GM19035 (cell line): ENCODE measurements at regions not wholly inside any gene's neighbourhood (a gene's known extent, or its start where the extent isn't known, plus 50 kb on each side); places are given as distances from the start of the nearest gene placed in this dataset.

Experiments used
- ATAC-seq: cut with Tn5 transposase; IDR thresholded peaks from one replicate; pipeline ENCODE4 v1.9.1; 2021; ENCODE audit not compliant: unreplicated experiment

DNA sequence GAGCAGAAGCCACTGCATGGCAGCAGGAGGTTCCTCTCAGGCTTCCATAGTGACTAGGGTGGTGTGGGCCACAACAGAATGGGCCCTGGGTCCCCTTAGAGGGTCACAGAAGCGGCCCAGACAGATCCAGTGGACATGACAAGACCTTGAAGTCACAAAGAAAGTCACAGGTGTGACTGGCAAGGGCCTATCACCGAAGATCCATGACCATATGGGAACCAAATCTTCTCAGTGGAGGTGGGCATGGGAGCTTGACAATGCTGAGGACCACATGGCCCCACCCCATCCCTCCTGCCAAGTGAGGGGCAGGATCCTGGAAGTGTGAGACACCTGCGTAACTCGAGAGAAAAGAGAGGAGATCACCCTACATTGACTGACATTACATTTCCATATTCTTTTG, 332.4 kb downstream of the MSX2 start:
- ATAC-seq, result no peak

DNA sequence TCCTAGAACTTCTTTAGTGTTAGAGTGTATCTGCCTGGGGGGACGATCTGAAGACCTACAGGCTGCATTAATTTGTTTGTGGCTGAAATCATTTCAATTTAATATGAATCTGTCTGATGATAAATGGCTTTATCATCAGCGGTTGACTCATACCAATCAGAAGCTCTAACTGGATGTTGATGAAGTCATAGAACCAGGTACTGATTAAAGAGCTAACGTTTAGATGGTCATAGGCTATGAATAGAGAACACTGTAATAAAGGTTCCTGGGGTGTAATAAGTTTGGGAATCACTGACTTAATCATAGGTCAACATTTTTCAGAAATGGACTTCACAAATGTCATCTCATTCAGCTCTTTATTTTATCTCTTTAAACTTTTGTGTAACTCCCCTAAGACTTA, 329.9 kb downstream of the MSX2 start:
- no peak for ATAC-seq

DNA sequence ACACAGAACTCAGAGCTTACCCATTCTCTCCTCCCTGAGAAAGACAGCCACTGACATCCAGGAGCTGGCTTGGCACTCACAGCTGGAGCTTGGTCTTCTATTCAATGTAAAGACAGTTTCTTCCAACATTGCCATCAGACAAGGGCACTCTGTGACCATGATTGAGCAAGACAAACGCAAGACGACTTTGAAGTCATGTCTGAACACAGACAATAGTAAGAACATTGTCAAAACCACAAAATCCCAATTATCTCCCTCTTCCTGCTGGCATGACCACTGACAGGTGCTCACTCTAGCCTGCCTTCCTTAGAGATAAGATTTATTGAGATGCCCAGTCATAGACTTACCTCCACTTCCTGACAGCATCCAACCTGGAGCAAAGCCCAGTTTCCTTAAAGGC, 328.0 kb downstream of the MSX2 start:
- no peak for ATAC-seq

DNA sequence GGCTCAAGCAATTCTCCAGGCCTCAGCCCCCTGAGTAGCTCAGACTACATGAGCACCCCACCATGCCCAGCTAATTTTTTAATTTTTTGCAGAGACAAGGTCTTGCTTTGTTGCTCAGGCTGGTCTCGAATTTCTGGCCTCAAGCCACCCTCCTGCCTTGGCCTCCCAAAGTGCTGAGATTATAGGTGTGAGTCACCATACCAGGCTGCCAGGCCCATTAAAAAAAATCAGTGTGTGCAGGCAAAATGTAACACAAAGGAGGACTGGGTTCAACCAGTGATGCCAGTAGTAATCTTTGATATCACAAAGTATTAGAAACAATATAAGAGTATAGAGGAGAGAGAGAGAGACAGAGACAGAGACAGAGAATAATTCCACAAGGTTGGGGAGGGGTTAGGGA, 322.7 kb downstream of the MSX2 start:
- ATAC-seq, result no peak

DNA sequence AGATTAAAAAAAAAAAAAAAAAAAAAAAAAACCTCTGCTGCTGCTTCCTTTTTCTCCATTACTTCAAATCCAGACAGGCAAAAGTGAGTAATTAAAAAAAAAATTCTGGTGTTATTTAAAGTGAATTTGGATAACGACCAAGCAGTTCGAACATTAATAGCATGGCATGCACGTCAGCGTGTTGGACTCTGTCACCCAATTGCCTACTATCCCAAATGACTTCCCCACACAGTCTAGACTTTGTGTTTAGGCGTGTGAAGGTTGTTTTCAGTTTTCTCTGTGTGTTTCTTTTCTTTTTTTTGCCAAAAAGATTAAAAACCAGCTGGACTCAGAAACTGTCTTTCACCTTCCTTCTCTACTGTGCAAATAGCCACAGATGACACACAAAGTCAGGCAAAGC, 321.4 kb downstream of the MSX2 start:
- no peak for ATAC-seq

DNA sequence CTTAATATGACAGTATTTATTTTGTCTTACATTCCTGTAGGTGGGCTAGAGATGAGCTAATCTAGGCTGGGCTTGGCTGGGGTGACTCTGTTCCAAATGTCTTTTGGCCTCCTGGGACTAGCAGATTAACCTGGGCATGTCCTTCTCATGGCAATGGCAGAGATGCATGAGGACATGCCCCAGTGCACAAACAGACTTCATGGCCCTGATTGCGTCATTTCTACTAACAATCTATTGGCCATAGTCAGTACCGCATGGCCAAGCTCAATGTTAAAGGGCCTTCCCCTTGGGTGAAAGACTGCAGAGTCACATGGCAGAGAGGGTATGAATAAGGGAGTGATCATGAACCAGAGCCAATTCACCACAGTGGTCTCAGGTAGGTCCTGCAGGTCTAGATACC, 313.4 kb downstream of the MSX2 start:
- no peak for ATAC-seq

DNA sequence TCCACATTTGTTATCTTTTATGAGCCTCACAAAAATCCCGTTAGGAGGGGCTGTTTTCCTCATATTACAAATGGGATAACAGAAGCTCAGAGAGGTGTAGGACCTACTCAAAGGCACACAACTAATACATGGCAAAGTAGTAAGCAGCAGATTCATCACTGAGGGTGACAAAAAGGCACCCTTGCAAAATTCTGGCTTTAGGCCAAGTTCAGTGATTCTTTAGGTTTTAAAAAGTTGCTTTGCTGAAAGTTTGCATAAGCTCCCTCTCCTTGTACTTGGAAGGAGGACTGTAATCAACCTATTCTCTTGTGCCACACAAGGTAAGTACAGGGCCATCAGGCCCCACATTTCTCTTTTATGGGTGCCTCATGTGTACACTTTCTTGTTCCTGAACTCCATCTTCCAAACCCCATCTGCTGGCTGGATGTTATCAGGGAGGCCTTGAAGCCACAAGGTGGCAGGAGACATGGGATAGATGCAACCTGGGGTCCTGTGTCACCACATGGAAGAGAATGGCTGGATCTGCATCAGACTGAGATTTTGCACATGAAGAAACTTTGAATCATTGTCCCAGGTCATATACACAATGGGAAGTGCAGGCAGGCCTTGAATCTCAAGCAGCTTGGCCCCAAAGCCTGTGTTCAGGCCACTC, 311.6 kb downstream of the MSX2 start:
- no peak for ATAC-seq

DNA sequence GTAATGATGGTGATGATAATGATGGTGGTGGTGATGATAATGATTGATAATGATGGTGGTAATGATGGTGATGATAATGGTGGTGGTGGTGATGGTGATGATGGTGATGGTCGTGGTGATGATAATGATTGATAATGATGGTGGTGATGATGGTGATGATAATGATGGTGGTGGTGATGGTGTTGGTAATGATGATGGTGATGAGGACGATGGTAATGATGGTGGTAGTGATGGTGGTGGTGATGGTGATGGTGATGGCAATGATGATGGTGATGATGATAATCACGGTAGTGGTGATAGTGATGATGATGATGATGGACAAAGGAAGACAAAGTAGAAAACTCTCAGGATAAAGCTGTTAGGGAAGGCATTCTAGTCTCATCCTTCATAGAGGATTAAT, 310.5 kb downstream of the MSX2 start:
- ATAC-seq, result no peak

DNA sequence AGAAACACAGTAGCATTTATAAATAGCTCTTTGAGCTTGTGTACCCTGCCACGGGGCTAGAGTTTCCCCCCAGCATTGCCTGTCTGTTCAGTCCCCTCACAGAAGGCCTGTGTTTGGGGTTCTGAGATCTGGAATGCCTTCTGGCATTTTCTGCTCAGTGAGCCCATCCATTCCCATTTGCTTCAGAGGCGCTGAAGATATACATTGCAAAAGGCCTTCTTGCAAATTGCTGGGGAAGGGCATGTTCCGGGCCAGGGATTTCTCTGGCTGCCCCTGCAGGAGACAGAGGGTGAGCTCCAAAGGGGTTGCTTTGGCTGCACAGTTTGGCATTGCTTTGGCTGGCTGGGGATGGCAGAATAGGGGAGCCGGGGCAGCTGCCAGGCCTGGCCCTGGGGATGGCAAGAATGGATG, 308.4 kb downstream of the MSX2 start:
- ATAC-seq, result no peak

DNA sequence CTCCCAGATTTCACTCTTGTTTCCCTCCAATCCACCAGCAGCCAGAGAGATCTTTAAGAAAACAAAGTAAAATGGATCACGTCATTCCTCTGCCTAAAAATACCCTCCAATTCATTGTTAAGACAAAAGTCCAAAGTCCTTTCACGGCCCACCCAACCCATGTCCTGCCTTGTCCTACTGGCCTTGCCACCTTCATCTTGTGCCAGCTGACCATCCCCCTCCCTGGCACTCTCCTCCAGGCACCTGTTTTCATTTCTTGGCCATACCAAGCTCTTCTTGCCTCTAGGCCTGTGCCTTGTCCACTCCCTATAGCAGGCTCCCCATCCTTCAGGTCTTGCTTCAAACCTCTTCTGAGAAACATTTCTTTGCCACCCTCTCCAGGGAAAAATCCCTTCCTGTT, 307.6 kb downstream of the MSX2 start:
- ATAC-seq, result no peak

DNA sequence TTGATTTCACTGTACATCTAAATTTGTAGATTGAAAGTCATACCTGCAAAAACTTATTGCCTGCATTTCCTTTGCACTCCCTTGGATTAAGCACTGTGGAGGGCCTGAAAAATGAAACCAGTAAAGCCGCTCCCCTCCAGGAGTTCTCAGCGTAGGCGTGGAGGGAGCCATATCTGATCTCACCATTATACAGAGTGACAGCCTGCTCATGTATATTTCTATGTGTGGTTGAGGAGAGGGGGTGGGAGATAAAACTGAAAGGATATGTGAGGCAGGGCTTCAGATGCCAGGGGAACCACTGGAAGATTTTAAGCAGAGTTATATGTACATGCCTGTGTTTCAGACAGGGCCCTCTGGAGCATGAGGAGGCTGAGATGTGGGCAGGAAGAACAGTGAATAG, 303.0 kb downstream of the MSX2 start:
- ATAC-seq, result no peak

DNA sequence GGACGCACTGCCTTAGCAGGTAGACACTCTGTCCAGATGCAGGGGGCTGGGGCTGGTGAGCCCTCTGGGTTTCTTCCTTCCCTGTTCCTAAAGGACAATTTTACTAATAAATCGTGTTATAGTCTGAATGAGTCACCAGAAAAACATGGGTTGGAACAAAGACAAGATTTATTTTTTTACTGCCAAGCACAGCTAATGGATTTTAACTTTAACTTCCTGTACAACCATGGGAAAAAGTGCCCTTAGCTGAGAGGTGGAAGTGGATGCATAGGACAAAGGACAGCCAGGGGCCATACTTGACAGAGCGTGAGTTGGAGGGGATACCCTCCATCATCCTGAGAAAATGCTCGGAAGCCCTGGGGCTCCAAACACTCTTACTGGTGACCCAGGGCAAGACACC, 300.7 kb downstream of the MSX2 start:
- ATAC-seq, result no peak

DNA sequence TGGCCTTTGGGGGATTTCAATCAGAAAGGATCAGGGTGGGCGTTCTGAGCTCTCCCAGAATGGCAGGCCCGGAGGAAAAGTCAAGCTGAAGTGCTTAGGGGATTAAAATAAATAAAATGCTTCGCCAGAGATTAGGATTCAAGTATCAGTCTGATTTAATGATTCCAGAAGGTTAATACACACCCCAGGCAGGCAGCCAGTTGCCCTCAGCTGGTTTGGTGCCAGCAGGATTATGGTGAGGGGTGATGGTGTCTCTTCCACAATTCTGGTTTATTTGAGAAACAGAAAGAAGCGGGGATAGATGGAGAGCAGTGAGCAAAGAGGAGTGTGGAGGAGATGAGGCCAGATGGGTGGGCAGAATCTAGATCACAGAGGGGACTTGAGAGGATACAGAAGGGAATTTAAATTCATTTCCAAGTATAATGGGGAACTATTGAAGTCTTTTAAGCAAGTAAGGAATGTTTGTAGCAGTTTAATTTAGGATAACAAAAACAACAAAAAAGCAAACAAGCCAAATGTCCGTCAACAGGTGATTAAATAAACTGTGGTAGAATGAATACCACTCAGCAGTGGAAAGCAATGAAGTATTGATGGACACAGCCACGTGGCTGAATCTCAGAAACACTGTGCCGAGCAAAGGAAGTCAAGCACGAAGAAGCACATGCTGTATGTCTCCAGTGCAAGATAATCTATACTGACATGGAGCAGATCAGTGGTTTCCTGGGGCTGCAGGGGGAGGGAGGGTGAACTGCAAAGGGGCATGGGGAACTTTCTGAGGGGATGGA, 297.7 kb downstream of the MSX2 start:
- ATAC-seq, result no peak

DNA sequence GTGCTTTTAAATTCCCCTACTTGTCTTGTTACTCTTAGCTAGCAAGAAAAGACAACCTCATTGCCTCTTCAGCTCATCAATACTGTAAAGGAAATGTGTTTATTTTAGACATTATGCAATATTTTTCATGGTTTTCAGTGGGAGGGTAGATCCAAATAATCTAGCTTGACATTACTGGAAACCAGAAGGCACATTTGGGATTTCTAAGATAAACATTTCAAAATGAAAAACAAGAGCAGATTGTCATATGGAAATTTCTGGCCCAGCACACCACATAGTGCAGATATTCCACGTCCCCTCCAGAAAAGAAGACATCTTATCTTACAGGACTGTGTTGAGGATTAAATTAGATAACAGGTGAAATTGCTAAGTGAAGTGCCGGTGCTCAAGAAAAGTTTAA, 296.9 kb downstream of the MSX2 start:
- ATAC-seq, result no peak

DNA sequence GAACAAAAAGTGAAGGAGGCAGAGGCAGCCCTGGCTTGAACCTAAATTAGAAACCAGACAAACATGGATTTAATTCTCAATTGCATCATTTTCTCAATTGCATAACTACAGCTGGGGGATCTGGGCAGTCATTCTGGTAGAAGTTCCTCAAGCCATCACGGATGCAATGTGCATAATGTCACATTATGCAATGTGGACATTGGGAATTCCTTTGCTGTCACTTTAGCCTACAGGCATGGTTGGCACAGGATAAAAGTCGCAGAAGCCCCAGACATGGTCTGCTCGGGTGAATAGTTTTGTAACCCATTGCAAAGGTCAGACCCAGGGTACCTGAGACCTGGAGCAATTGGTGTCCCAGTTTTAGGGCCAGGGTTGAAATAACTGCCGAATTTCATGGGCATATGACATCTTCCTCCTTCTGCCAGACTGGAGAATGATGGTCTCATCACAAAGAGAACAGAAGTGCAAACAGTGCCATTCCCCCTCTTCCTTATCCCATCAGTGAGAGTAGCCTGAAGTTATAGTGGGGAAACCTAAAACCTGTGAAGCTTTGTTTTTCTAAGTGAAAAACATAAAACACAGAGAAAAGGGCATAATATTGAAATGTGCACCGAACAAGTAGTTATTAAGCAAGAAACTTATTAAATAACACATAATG, 290.8 kb downstream of the MSX2 start:
- ATAC-seq, result no peak

DNA sequence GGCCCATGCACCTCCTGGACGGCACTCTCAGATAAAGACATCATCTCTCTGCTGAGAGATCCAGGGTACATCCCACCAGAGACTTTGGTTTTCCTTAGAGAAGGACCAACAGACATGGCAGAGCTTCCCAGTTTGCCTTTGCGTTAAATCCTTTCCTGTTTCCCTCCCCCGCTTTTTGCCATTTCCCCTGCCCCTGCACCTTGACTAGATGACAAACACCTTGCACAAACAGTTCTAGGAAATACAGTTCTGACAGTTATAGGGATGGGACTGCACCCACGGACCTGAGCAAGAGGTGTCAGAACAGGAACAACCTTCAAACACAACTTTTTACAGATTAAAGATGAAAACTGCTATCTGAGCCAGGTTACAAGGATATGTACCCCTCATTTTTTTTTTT, 288.9 kb downstream of the MSX2 start:
- ATAC-seq, result no peak

DNA sequence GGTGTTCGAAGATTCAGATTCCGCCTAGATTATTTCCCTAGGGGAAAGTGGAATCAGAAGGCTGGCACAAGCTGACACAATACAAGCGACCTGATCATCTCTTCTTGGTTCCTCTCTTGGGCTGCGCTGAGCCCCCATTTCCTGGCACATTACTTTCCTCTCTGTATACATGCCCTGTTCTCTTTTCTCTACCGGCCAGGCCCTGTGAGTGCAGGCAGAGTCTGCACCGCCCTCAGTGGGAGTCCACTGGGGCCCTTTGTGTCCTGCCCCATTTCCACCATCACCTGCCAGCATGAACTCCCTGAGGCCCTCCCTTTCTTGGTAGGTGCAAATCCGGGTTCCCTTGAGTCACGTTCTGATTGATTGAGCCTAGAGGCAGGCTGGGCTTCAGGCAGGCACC, 287.9 kb downstream of the MSX2 start:
- ATAC-seq, result no peak

DNA sequence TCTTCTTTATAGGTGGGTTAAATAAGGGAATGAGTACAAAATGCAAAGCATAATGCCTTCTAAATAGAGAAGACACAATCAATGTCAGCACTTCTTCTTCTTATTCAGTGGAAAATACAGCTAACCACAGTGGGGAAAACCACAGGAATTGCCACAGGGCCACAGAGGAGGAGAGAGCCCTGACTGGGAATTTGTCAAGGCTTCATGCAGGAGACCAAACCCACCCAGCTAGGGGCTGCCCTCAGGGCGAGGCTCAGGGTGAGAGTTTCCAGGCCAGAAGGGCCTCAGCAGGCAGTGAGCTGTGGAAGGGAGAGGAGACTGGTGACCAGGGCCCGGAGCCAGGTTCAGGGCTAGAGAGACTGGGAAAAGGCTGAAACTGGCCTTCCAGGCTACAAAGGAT, 279.1 kb downstream of the MSX2 start:
- ATAC-seq, result no peak

DNA sequence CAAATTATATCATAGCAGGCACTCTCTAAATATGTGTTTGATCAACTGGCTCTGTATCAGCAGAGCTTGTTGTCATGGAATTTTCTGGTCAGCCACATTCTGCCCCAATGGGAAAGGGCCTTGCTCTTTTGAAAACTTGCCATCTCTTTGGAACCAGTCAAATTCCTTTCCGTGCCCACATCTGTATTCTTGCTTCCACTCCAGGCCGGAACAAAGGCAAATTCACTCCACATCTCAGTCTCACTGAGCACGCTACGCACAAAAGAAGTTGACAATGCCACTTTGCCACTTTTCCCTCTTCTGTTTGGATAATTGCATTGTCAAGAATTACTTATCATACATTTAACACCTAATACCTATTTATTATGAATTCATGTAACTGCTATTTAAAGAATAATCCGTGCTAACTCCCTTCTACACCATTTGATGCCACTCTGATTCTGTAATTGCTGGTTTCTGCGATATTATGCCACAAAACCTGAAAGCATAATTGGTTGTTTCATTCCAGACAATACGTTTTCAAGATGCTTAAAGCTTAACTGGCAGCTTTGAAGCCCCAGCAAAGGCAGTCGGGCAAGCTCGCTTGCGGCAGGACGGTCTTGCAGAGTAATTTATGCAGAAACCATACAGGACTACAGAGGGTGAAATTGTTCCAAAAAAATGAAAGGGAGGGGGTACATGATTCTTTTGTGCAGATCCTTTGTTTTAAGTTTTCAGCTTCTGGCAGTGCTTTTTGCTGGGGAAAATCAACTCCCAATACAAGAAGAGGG, 277.7 kb downstream of the MSX2 start:
- ATAC-seq, result no peak

DNA sequence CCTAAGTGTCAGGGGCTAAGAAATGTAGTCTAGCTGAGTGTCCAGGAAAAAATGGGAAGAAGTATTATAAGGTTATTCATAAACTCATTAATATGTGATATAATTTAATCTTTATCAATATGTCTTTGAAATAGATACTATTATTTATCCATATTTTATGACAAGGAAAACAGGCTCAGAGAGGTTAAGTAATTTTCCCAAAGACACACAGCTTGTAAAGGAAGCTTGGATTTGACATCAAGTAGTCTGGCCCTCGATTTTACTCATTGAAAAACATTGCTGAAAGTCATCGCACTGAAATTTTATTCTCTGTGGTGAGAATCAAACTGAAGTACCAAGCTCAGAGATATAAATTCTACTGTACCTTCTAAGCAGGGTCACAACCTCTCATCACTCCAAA, 276.9 kb downstream of the MSX2 start:
- no peak for ATAC-seq

DNA sequence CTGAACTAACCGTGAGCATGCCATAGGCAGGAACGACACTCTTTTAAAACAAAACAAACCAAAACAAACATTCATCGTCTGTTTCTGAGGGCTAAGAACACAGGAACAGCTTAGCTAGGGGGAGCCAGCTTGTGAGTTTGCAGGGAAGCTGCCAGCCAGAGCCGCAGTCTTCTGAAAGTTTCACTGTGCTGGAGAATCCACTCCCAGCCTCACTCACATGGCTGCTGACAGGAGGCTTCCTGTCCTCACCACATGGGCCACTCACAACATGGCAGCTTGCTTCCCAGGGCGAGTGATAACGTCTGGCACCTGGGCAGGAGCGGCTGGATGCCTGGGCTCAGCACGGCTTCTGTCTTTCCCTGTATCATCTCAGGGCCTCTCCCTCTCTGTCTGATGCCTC, 275.2 kb downstream of the MSX2 start:
- ATAC-seq, result no peak
